HK-2 (cell line): ENCODE measurements at regions not wholly inside any gene's neighbourhood (a gene's known extent, or its start where the extent isn't known, plus 50 kb on each side); places are given as distances from the start of the nearest gene placed in this dataset.

ENCODE experiments used
- DNase-seq: peaks from one replicate; pipeline ENCODE4 v3.0.0-alpha.2; 2018; ENCODE audit not compliant: unreplicated experiment

DNA sequence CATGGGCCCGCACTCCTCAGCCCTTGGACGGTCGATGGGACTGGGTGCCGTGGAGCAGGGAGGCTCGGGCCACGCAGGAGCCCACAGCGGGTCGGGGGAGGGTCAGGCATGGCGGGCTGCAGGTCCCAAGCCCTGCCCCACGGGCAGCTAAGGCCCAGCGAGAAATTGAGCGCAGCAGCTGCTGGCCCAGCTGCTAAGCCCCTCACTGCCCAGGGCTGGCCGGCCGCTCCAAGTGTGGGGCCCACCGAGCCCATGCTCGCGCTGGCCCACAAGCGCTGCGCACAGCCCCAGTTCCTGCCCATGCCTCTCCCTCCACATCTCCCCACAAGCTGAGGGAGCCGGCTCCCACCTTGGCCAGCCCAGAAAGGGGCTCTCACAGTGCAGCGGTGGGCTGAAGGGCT, 259.4 kb downstream of the VGLL3 start:
- no peak for DNase-seq

DNA sequence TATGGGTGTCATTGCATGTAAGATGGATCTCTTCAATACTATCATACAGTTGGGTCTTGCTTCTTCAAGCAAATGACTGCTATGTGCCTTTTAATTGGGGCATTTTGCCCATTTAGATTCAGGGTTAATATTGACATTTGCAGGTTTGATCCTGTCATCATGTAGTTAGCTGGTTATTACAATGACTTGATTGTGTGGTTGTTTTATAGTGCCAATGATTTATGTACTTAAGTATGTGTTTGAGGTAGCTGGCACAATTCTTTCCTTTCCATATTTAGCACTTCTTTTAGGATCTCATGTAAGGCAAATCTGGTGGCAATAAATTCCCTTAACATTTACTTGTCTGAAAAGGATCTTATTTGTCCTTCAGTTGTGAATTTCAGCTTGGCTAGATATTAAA, 267.5 kb downstream of the VGLL3 start:
- no peak for DNase-seq

DNA sequence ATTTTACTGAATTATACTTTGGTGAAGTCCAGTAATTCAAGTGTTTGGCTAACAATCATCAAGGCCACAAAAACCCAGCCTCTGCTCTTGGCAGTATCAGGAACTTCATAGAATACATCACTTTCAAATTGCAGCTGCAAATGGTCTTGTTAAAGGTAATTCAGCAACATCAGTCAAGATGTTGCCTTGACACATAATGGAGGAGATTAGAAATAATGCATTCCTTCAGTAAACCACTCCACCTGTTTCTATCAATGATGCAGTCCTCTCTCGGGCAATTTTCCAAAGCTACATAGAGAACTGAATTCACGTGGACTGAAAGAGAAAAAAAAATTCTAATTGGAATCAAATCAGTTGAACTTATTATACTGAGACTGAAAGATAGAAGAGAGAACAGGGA, 279.3 kb downstream of the VGLL3 start:
- no peak for DNase-seq

DNA sequence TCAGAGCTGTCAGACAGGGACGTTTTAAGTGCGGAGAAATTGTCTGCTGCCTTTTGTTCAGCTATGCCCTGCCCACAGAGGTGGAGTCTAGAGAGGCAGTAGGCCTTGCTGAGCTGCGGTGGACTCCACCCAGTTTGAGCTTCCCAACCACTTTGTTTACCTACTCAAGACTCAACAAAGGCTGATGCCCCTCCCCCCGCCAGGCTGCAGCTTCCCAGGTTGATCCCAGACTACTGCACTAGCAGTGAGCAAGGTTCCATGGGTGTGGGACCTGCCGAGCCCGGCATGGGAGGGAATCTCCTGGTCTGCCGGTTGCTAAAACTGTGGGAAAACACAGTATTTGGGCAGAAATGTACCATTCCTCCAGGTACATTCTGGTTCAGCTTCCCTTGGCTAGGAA, 282.1 kb downstream of the VGLL3 start:
- DNase-seq: no peak

DNA sequence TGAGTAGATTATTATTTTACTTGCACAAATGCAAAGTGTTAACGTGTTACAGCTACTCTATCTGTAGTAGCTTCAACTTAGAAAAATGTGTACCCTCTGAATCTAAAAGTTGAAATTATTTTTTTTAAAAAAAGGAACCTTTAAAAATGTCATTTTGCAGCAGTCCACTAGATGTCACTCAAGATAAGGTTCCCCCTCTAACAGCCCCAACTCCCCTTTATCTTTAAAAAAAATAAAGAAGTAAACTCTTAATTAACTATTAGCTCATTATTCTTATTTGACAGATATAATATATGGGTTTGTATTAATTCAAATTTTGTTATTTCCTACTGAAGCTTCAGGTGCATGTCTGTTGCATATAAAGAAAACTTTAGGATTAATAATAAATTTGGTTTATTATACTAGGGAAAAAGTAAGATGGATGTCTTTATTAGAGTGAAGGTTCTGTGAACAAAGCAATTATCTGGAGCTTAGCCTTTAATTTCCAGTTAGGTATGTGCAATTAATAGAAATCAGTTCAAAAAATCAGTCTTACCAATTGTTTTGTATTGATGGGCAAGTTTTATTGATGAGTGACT, 288.5 kb downstream of the VGLL3 start:
- no peak for DNase-seq

DNA sequence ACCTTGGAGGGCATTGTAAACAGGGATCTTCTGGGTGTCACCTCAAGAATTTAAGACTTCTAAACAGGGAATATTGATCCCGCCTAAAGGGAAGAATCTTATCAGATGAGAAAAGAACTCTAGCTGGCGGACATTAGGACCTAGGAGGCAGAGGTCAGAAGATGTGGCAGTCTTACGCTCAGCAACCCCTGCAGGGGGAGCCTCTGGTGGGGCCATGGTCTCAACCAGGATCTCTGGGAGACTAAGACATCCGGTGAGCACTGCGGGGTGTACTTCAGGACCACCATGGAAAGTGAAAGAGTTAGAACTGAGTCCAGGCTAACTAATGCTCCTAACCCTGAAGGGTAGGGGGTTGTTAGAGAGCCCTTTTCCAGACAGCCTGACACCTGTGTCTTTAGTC, 295.2 kb downstream of the VGLL3 start:
- no peak for DNase-seq

DNA sequence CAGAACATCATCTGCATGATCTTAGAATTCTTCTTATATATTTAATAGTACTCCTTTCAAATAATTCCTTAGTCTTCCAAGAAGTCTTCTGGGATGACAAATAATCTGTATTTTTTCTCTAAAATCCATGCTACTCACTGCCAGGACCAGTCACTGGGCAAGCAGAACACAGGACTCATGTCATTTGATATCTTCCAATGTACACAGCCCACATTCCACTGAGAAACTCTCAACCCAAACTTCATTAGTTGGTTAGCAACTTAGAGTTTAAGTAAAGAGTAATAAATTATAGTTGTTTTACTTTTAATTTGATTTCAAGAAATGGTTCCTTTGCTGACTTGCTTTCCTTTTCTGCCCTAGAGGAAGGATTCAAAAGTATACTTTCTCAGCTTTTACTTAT, 317.0 kb downstream of the VGLL3 start:
- no peak for DNase-seq

DNA sequence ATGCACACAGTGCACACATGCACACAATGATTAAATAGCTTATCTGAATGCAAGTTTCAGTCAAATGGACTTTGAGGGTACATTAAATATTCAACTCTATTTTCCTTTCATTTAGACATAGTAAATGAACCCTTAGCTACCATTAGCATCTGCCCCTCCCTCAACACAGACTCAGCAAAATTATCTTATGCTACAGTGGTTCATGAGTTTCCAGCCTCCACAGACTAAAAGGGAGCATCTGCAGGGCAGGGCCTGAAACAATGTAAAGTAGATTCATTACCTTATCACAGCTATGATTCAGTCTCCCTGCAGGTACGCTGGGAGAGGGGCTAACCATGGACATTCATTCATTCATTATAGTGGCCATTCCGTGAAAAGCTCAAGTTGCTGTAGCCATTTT, 329.1 kb downstream of the VGLL3 start:
- DNase-seq: no peak

DNA sequence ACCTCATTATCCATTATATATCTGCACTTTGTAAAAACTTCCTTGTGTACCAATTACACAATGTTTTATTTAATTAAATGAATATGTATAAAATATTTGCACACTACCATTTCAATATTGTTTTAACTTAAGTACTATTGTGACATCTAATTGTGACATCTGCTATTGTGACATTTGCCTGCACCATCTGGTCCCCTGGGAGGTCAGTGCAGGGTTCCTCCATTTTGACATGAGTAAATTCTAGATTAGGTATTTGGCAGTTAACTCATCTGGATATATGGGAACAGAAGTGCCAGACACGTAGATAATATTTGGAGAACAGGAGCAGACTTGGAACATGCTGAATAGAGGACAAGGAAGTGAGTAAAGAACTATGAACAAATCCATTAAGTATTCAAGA, 332.1 kb downstream of the VGLL3 start:
- no peak for DNase-seq

DNA sequence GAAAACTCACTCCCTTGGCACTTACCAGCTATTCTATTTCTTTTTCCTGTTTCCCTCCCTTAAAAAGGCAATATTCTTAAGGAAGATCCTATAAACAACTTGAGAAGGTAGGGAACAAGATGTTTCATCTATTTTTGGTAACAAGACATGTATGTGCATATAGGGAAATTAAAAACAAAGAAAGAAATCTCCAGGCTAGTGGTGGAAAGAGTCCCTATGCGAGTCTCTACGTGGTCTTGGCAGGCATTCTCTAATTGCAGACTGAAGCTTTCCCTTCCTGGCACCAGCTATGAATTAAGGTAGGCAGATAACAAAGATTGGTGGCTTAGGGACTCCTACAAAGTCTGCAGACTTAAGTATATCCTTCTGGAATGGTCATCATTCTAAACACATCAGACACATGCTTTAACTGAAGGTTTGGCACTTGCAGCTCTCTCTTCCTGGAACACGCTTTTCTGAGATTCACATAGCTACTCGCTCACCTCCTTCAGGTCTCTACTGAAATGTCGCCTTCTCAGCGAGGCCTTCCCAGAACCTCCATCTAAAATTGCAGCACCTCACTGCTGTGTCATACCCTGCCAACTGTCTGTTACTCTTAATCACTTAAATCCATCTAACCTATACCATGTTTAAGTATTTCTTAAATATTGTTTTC, 336.0 kb downstream of the VGLL3 start:
- no peak for DNase-seq

DNA sequence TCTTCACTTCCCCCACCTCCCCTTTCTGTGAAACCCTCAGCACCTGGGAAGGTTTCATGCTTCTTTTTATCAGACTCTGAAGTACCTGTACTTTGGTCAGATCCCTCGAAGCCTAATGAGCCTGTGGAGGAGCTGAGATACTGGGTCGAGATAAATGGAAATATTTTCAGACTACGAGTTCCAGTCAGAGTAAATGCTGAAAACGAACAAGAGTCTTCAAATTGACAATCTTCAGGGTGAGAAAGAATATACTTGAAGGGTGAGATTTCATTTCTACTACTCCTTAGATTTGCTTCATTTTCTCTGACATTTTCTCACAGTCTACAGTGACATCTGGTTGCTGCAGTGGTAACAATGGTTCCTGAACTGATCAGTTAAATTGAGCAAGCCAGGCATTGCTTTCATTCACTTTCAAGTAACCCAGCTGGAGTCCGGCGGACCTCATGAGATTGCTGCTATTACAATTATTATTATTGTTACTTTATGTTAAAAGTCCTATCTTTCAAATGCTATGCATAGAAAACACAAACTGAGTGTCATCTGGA, 337.2 kb downstream of the VGLL3 start:
- DNase-seq: no peak

DNA sequence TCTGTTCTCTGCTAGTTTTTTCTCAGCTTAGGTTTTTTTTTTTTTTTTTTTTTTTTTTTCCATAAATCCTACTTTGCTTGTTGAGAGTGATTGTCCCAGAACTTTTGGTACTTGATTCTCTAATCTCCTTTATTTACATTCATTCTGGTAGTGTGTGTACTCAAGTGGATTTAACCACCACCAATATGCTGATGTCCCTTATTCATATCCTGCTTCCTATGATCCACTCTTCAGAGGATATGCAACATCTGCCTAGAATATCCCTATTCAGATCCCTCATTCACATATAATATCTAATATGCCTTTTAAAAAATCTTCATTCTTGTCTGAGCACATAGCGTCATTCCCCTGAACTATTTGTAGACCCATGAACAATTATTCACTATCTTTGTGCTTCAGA, 342.9 kb downstream of the VGLL3 start:
- no peak for DNase-seq

DNA sequence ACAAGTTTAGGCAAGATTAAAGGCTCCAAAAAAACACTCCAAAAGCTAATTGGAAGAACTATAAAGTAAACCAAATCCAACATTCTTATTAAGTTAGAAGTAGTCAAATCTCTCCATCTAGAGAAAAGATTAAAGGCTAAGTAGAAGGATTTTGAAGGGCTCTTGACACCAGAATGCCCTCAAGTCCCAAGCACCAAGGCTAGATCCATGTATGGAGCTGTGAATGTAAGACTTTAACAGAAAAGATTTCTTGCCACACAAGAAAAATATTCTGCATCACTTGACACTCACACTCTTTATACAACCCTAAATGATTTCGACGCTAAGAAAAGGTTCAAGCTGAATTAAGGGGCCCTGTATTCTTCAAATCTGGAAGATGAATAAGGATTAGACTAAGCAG, 345.2 kb downstream of the VGLL3 start:
- no peak for DNase-seq

DNA sequence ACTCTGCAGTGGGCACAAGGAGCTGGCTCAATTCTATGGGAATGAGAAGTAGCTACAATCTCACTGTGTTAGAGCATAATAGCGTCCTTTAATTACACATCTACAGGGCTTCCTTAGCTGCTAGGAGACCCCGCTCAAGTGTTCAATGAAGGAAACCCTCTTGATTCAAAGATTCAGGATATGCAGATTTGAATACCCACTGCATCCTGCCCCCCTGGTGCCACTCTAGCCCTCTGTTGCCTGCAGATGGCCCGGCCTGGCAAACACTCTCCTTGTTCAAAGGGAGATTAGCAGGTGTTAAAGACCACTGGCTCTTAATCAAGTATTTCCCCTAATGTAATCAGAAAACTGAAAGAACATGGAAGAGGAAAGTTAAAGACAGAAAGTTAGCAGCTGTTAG, 356.6 kb downstream of the VGLL3 start:
- DNase-seq: no peak

DNA sequence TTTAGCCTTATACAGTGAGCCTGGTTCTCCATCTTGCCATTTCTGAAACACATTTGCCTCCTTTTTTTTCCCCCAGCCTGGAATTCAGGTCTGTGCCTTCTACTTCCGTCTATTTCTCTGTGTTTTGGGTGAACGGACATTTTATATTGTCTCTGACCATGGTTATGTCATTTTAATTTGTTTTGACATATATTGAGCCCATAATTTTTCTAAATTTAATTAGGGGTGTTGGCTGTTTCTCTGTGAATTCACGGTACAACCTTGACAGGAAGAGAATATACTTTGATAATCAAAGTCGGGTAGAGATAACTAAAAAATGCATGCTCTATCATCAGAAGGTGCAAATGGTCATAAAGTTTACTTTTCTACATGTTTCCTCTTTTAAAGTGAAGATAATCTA, 361.4 kb downstream of the VGLL3 start:
- DNase-seq: no peak

DNA sequence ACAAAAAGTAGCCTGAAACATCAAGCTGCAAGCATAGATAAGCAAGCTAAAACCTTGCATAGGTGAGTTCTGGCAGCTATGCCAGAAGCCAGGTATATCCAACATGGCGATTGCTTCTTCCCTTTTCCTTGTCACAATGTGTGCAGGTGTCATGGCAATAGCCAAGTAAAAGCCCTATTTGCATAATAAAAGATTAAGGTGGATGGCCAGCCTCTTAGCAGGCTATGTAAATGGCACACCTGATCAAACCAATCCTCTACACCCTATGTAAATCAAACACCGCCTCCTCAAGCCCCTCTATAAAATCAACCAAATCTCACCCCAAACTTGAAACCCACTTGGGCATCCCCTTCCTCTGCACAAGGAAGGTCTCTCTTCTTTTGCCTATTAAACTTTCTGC, 366.8 kb downstream of the VGLL3 start:
- no peak for DNase-seq

DNA sequence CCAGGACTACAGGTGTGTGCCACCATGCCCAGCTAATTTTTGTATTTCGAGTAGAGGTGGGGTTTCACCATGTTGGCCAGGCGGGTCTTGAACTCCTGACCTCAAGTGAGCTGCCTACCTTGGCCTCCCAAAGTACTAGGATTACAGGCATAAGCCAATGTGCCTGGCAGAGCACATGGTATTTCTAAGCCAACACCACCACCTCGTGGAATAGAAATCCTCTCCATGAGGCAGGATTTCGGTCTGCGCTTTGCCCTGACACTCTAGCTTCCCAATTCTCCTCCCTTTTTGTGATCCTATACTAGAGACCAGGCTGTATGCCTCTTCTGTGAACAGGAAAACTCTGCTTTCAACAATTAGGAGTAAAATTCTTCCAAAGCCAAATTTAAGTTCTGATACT, 372.2 kb downstream of the VGLL3 start:
- no peak for DNase-seq

DNA sequence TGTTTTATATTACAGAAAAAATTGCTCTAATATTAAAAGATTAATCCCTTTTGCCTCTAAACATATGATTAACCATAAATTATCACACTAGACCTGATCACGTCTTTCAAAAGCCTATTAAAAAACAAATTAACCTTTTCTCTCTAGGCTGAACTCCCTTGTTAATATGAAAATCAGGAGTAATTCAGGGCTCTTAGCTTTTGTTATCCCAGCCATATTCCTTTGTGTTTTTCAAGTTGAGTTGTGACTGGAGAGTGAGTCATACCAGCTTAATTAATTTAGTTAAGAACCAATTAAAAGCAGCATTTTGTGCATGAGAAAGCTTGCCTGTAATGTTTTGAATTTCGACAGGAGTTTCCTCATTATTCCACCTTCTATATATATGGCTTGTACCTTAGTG, 385.8 kb downstream of the VGLL3 start:
- DNase-seq: no peak

DNA sequence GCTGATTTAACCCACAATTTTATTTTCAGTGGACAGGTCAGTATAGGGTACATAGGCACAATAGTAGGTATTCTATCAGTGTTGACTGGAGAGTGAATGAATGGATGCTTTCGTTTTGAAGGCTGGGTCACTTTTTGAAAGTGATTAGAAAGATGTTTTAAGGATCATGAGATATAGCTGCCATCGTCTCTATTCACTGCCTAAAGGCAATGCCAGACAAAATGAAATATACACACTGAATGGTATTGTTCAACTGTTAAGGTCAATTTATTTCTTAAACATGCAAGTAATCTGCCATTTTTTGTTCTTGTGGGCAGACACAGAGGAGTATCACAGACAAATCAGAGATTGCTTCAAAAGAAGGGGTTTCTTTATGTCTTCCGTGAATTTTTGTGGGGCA, 395.3 kb downstream of the VGLL3 start:
- DNase-seq: no peak

DNA sequence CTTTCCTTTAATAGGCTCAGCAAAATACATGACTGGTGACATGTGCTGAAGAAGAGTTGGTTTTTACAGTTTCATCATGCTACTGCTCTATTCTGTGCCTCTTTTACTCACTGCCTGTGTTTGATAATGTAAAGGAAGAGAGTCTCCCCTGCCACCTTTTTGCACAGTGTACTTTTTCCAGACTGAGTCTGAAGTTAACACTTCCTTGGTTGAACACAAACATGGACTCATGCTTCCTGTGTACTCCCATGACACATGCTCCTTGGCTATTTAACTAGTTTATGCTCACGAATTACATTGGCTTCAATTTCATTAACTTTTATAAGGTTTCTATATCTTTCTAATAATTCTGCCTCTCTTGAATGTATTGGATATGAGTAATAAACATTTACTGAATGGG, 396.1 kb downstream of the VGLL3 start:
- DNase-seq: no peak

DNA sequence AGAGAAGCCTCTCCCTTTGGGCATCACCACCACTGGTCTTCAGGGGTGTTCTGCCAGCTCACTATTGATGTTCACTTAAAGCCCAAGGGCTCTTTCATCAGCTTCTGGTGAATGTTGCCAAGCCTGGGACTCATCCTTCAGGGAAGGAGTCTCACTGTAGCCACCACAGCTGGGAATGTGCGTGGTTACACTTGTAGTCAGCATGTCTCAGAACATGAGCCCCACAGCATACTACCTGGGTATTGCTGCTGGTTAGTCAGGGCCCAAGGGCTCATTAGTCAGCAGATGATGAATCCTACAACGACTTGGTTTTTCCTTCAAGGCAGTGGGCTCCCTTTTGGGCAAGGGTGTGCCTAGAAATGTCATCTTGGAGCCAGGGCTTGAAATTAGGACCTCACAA, 412.9 kb downstream of the VGLL3 start:
- DNase-seq: no peak

DNA sequence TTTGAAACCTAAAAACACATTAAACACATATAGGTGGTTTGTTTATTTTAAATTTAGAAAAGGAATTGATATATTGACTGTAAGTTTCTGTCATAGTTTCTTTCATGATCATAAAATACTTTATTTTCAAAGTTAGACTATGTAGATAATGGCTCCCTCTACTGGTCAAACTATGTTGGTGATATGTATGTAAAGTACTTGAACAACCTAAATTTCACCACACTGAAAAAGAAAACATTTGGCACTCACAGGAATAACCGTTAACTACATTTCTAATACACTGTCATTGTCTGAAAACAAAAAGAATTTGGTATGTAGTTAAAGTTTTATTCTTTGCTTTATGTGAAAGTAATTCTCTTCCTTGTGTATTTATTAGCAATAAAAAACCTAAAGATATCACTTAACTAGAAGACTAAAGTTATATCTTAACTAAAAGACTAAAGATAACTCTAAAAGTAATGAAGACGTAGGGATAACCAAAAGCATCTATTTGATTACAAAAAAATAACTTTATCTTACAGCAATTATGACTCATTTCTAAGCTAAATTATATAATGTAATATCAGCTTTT, 427.5 kb downstream of the VGLL3 start:
- no peak for DNase-seq

DNA sequence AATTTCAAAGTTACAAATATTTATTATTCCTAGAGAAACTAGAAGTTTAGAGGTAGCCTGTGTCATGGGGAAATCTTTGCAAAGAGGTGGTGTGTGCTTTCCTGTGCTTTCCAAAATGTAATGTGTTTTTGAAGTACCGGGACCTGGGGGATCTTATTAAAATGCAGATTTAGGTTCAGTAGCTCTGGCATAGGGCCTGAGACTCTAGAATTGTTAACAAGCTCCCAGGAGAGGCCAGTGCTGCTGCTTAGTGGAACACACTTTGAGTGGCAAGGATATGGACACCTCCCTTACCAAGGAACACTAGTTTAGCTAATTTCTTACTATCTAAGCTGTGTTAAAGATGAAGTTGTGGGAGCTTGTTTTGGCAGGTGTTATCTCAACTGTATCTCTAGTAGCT, 428.9 kb downstream of the VGLL3 start:
- DNase-seq: no peak

DNA sequence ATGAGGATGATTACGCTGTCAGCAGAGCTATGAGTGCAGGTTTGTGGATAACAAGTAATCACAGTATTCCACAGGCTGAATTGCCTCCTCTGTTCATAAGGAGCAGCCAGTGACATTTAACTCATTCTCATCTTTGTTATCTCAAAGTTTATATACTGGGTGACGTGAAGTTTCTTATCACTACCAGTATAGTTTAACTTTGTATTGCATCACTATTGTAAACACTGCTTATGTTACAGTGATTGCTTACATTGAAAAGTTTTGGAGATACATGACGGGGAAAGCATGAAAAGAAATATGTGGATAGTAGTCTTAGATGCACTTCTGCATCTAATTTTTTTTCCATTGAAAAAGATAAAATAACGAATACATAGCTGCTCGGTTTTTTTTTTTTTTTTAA, 429.7 kb downstream of the VGLL3 start:
- no peak for DNase-seq
